ENCODE measurements at regions not wholly inside any gene's neighbourhood (a gene's known extent, or its start where the extent isn't known, plus 50 kb on each side); places are given as distances from the start of the nearest gene placed in this dataset.

- 88% methylated on average over 4 of the region's 4 CpGs; no CpG with 5 or more reads in 1 of the 2 experiments for WGBS, 2 experiments (ENCODE audit: extremely low coverage in 1 of 2, insufficient coverage in 1 of 2, insufficient read length in 1 of 2, insufficient replicate concordance in 2 of 2, low coverage in 1 of 2, low lambda C conversion rate in 2 of 2, missing lambda C conversion rate in 1 of 2)
- H3K14ac ChIP-seq (ENCODE audit: insufficient read length), result no peak overlapping the region
- H3K9me3 ChIP-seq (ENCODE audit: insufficient read depth in 2 of 2, low read depth in 1 of 2, low read length in 1 of 2), result no peaks in the 10 kb centered on the region
- H4K5ac ChIP-seq (ENCODE audit: insufficient read length, low read depth, low read length), result no peak overlapping the region
- H3K4me2 ChIP-seq (ENCODE audit: insufficient read depth in 1 of 2, low read depth in 2 of 2, low read length in 2 of 2), result no peak overlapping the region
- no peak overlapping the region for H2AK5ac ChIP-seq (ENCODE audit: low read depth, low read length)
- H3K4ac ChIP-seq (replicated peaks; ENCODE audit: insufficient read length, low read depth, low read length), result no peak overlapping the region
- H2BK15ac ChIP-seq (ENCODE audit: low read length), result no peak overlapping the region
- no peak overlapping the region for H3K9ac ChIP-seq (replicated peaks in 1 of 4; ENCODE audit: extremely low read depth in 1 of 4, low read depth in 3 of 4, low read length in 3 of 4)
- ChIA-PET CTCF (ENCODE audit: partially characterized antibody) (interaction anchor here (1.7 kb wide), 1 partner anchor 78 kb away, joined by 8 read pairs; no protein-coding TSS in a partner anchor), POLR2A (ENCODE audit: partially characterized antibody) (no interaction called here)
- H3K23ac ChIP-seq (ENCODE audit: insufficient read length), result no peak overlapping the region
- no peaks in the 10 kb centered on the region for H3K79me2 ChIP-seq (ENCODE audit: control insufficient read depth in 1 of 2, insufficient read depth in 2 of 2, low read length in 2 of 2)
- H3K79me1 ChIP-seq (ENCODE audit: low read depth, low read length), result no peaks in the 10 kb centered on the region
- TF ChIP-seq POLR2AphosphoS5 (IDR thresholded peaks at IDR 0.05; ENCODE audit: low read depth, low read length) (no peak), FOSL1 (IDR thresholded peaks at IDR 0.05; ENCODE audit: insufficient read depth, low read depth, low read length) (no peak), KDM4A (IDR thresholded peaks at IDR 0.05; ENCODE audit: low read depth, low read length, severe bottlenecking) (no peak), ASH2L (IDR thresholded peaks at IDR 0.05; ENCODE audit: low read length) (no peak)
- H3K23me2 ChIP-seq (ENCODE audit: low read depth, low read length), result no peaks in the 10 kb centered on the region
- H2AFZ ChIP-seq (ENCODE audit: low read length), result peak overlapping the region; percentile 33
- H4K20me1 ChIP-seq (replicated peaks in 1 of 2; ENCODE audit: control insufficient read depth in 1 of 2, insufficient read depth in 2 of 2, low read length in 2 of 2), result no peaks in the 10 kb centered on the region
- no peak overlapping the region for H4K8ac ChIP-seq (ENCODE audit: extremely low read depth, insufficient read depth, low read length)
- H2BK20ac ChIP-seq (ENCODE audit: low read length), result no peak overlapping the region
- FAIRE-seq (no peak), DNase-seq (ENCODE audit: low read depth in 1 of 2, low spot score in 2 of 2) (no peak)
- no peak overlapping the region for H3K27ac ChIP-seq (ENCODE audit: low read depth, low read length)
- H4K91ac ChIP-seq (replicated peaks; ENCODE audit: insufficient read length, low read length), result no peak overlapping the region
- H2BK5ac ChIP-seq (ENCODE audit: low read depth, low read length), result no peak overlapping the region
- H2BK120ac ChIP-seq (replicated peaks; ENCODE audit: low read depth, low read length), result no peak overlapping the region
- H3K36me3 ChIP-seq (ENCODE audit: control insufficient read depth in 2 of 4, insufficient read depth in 4 of 4, low read length in 3 of 4), result no peaks in the 10 kb centered on the region
- peaks cover 0 to 3% (median 2%) of the 10 kb centered on the region in 4 experiments; a peak in 3 of 7 replicates for H3K4me1 ChIP-seq (replicated peaks in 1 of 4; ENCODE audit: control insufficient read depth in 3 of 4, insufficient read depth in 4 of 4, low read length in 3 of 4)
- H3K56ac ChIP-seq (replicated peaks; ENCODE audit: insufficient read length, low read depth, low read length), result no peak overlapping the region
- no peaks in the 10 kb centered on the region for H3K27me3 ChIP-seq (replicated peaks in 1 of 4; ENCODE audit: control insufficient read depth in 3 of 4, extremely low read depth in 1 of 4, insufficient read depth in 3 of 4, low read length in 3 of 4)
- H3K18ac ChIP-seq (ENCODE audit: extremely low read depth, low read length), result no peak overlapping the region
- H2BK12ac ChIP-seq (ENCODE audit: low read depth, low read length), result no peak overlapping the region
- H3K4me3 ChIP-seq (ENCODE audit: extremely low read depth in 1 of 4, insufficient read depth in 2 of 4, low read depth in 3 of 4, low read length in 4 of 4), result no peak overlapping the region
Observed at GRCh38 chr1:115215703-115216521, 122.1 kb downstream of the NGF start.

All from H1 (cell line).